Fibroblast of pulmonary artery (primary cell): ENCODE measurements at regions not wholly inside any gene's neighbourhood (a gene's known extent, or its start where the extent isn't known, plus 50 kb on each side); places are given as distances from the start of the nearest gene placed in this dataset.
"Not testable (repeated sequence)": the region's sequence is repeated elsewhere in the genome, so short reads cannot be mapped to it uniquely, and the experiment has no call there.

Experiments used
- DNase-seq: peaks from one replicate; pipeline ENCODE4 v3.0.0-alpha.2; 2010; ENCODE audit warnings: low read depth
- H3K4me3 ChIP-seq: replicated peaks from 2 replicates; pipeline ENCODE4 v1.5.1; 2011; ENCODE audit warnings: low read depth, mild to moderate bottlenecking, control low read depth, low read length, moderate library complexity
- TF ChIP-seq, protein P1 (sequence below): IDR thresholded peaks from 2 replicates; pipeline ENCODE4 v1.5.1; 2011; ENCODE audit warnings: mild to moderate bottlenecking, control low read depth, low read length, inconsistent platforms; ENCODE audit errors: missing control alignments

DNA sequence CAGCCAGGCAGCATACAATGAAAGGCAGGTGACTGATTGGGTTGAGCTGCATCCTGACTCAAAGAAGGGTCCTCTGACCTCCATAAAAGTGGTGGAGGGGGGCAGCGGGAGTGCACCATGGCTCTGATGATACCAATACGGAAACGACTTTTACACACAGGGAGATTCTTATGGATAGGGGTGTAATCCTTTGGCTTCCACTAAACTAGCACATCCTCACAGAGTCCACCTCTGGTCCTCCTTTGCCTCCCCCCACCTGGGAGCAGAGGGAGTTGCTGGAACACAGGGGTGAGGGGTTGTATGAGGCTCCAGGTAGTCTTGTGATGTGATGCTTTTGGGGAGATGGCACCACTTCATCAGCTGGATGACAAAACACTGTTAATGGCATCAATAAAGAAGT is 361.0 kb downstream of the BARHL2 start:
- TF ChIP-seq, protein P1, sequence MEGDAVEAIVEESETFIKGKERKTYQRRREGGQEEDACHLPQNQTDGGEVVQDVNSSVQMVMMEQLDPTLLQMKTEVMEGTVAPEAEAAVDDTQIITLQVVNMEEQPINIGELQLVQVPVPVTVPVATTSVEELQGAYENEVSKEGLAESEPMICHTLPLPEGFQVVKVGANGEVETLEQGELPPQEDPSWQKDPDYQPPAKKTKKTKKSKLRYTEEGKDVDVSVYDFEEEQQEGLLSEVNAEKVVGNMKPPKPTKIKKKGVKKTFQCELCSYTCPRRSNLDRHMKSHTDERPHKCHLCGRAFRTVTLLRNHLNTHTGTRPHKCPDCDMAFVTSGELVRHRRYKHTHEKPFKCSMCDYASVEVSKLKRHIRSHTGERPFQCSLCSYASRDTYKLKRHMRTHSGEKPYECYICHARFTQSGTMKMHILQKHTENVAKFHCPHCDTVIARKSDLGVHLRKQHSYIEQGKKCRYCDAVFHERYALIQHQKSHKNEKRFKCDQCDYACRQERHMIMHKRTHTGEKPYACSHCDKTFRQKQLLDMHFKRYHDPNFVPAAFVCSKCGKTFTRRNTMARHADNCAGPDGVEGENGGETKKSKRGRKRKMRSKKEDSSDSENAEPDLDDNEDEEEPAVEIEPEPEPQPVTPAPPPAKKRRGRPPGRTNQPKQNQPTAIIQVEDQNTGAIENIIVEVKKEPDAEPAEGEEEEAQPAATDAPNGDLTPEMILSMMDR: no peak
- H3K4me3 ChIP-seq: no peak overlapping the region
- DNase-seq: no peak

DNA sequence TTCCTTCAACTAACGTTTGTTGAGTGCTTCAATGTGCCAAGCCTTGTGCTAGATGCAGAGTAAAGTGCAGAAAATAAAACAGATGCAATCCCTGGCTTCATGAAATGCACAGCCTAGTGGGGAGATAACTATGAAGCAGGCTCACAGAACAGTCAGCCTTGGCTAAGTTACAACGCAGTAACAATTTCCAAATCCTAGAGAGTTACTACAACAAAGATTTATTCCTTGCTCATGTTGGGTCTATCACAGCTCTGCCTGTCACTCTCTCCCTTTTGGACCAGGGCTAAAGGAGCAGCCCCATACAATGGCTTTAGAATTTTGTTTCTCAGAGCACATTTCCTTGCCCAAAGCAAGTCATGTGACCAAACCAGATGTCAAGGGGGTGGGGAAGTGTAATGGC is 359.8 kb downstream of the ZNF326 start:
- TF ChIP-seq, protein P1: no peak
- no peak overlapping the region for H3K4me3 ChIP-seq
- DNase-seq: no peak

- no peak overlapping the region for H3K4me3 ChIP-seq
- TF ChIP-seq, protein P1: no peak
- DNase-seq: no peak
These were observed 356.1 kb downstream of the ZNF326 start for GRCh38 chr1:90351019-90351418.

- no peak for DNase-seq
- H3K4me3 ChIP-seq: no peak overlapping the region
- TF ChIP-seq, protein P1: no peak
These were observed 354.6 kb downstream of the ZNF326 start for GRCh38 chr1:90349510-90349909.

DNA sequence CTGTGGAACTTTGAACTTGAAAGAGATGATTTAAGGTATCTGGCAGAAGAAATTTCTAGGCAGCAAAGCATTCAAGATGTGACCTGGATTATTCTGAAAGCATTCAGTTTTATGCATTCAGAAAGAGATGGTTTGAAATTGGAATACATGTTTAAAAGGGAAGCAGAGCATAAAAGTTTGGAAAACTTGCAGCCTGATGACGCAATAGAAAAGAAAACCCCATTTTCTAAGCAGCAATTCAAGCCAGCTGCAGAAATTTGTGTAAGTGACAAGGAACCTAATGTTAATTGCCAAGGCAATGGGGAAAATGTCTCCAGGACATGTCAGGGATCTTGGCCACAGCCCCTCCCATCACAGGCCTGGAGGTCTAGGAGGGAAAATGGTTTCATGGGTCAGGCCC is 354.0 kb downstream of the ZNF326 start:
- H3K4me3 ChIP-seq: no peak overlapping the region
- DNase-seq: no peak
- TF ChIP-seq, protein P1: no peak

DNA sequence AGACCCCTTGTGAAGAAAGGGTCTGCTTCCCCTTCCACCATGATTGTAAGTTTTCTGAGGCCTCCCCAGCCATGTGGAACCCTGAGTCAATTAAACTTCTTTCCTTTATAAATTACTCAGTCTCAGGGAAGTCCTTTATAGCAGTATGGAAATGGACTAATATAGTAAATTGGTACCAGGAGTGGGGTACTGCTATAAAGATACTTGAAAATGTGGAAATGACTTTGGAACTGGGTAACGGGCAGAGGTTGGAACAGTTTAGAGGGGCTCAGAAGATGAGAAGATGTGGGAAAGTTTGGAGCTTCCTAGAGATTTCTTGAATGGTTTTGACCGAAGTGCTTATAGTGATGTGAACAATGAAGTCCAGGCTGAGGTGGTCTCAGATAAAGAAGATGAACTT is 353.5 kb downstream of the ZNF326 start:
- H3K4me3 ChIP-seq, DNase-seq: not testable (repeated sequence)

DNA sequence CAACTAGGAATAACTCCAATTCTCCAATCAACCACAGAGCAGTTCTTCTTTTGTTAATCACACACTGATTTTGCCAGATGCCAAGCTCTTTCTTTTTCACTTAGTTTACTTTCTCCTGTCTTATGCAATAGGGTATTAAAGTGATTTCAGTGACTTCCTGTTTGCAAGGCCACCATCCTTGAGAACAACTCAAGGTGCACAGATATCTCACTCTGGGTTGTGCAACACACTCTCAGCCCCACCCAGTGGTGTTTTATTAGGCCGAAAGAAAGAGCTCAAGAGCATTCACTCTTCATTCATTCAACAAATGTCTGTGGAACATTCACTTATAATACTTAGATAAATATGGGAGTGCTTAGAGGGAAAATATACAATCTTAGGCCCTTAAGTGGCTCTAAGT is 352.5 kb downstream of the ZNF326 start:
- TF ChIP-seq, protein P1: no peak
- no peak overlapping the region for H3K4me3 ChIP-seq
- no peak for DNase-seq

DNA sequence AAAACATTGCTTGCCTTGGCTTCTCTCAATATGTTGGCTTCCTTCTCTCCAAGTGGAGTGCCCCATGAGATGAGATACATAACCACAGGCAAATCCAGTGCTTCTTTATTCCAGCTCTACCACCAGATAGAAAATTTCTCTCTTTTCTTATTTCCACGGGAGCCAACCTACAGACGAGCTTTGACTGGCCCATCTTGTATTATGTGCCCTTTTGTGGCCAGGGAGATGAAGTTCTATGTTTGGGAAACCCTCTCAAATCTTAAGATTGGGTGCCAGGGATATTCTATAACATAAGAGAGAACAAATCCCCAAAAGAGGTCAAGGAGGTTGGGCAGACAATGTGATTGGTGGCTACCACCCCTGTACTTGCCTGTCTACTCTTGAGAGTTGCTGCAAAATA is 351.8 kb downstream of the ZNF326 start:
- H3K4me3 ChIP-seq: no peak overlapping the region
- no peak for DNase-seq
- TF ChIP-seq, protein P1: no peak
